ENCODE measurements at regions not wholly inside any gene's neighbourhood (a gene's known extent, or its start where the extent isn't known, plus 50 kb on each side); places are given as distances from the start of the nearest gene placed in this dataset.

- Histone ChIP-seq H2AFZ (no peak overlapping the region), H3K27ac (no peak overlapping the region), H3K4me1 (replicated peaks; ENCODE audit: insufficient read depth) (no peaks in the 10 kb centered on the region), H3K27me3 (ENCODE audit: insufficient read depth, low read depth) (no peaks in the 10 kb centered on the region), H3K9me3 (ENCODE audit: insufficient read depth, low read depth) (0 out of 2 replicates have a peak, but pooled peaks cover 3% of the 10 kb centered on the region), H3K9me2 (ENCODE audit: insufficient read depth) (no peaks in the 10 kb centered on the region; the same call in 1 of the 2 replicates), H4K20me1 (ENCODE audit: insufficient read depth) (no peaks in the 10 kb centered on the region), H3K36me3 (ENCODE audit: low read depth) (no peaks in the 10 kb centered on the region), H3K4me2 (no peak overlapping the region), H3F3A (ENCODE audit: insufficient read depth, low read depth) (no peaks in the 10 kb centered on the region; the same call in 1 of the 2 replicates), H3K79me2 (ENCODE audit: low read depth) (no peaks in the 10 kb centered on the region), H3K4me3 (no peak overlapping the region)
- CTCF ChIA-PET, result no interaction called here
- POLR2A ChIA-PET (ENCODE audit: unreplicated experiment), result no interaction called here
- no peak for TF ChIP-seq CTCF (conservative IDR thresholded peaks at IDR 0.05)
- TF ChIP-seq EZH2 (IDR thresholded peaks at IDR 0.05; ENCODE audit: low read depth), result no peak
- no TSS peak for BruUV-seq (replicated peaks)
- intact Hi-C loops (cut with micrococcal nuclease; ENCODE audit: unreplicated experiment), result no loop called here
- DNase-seq, result no peak
These were observed 75.1 kb upstream of the DPH5 start for GRCh38 chr1:101100674-101101073.

- Histone ChIP-seq H3K36me3 (ENCODE audit: low read depth) (no peaks in the 10 kb centered on the region), H2AFZ (no peak overlapping the region), H3K9me3 (ENCODE audit: insufficient read depth, low read depth) (0 out of 2 replicates have a peak, but pooled peaks cover 3% of the 10 kb centered on the region), H3K4me3 (no peak overlapping the region), H3K9me2 (ENCODE audit: insufficient read depth) (no peaks in the 10 kb centered on the region; the same call in 1 of the 2 replicates), H3K79me2 (ENCODE audit: low read depth) (no peaks in the 10 kb centered on the region), H4K20me1 (ENCODE audit: insufficient read depth) (no peaks in the 10 kb centered on the region), H3K27ac (no peak overlapping the region), H3F3A (ENCODE audit: insufficient read depth, low read depth) (no peaks in the 10 kb centered on the region; the same call in 1 of the 2 replicates), H3K4me2 (no peak overlapping the region), H3K27me3 (ENCODE audit: insufficient read depth, low read depth) (no peaks in the 10 kb centered on the region), H3K4me1 (replicated peaks; ENCODE audit: insufficient read depth) (no peaks in the 10 kb centered on the region)
- intact Hi-C loops (cut with micrococcal nuclease; ENCODE audit: unreplicated experiment), result no loop called here
- ChIA-PET POLR2A (ENCODE audit: unreplicated experiment) (no interaction called here), CTCF (no interaction called here)
- BruUV-seq (replicated peaks), result no TSS peak
- no peak for DNase-seq
- TF ChIP-seq EZH2 (IDR thresholded peaks at IDR 0.05; ENCODE audit: low read depth), result no peak
- TF ChIP-seq CTCF (conservative IDR thresholded peaks at IDR 0.05), result no peak
These were observed 73.3 kb upstream of the DPH5 start for GRCh38 chr1:101098907-101099306.

GRCh38 chr1:101098327-101098726, 72.7 kb upstream of the DPH5 start:
- POLR2A ChIA-PET (ENCODE audit: unreplicated experiment), result no interaction called here
- DNase-seq, result no peak
- no peak overlapping the region for H3K27ac ChIP-seq
- 0 out of 2 replicates have a peak, but pooled peaks cover 3% of the 10 kb centered on the region for H3K9me3 ChIP-seq (ENCODE audit: insufficient read depth, low read depth)
- H3K4me3 ChIP-seq, result no peak overlapping the region
- intact Hi-C loops (cut with micrococcal nuclease; ENCODE audit: unreplicated experiment), result no loop called here
- H3K9me2 ChIP-seq (ENCODE audit: insufficient read depth), result no peaks in the 10 kb centered on the region; the same call in 1 of the 2 replicates
- H3K27me3 ChIP-seq (ENCODE audit: insufficient read depth, low read depth), result no peaks in the 10 kb centered on the region
- CTCF ChIA-PET, result no interaction called here
- H3K4me2 ChIP-seq, result no peak overlapping the region
- no peaks in the 10 kb centered on the region for H4K20me1 ChIP-seq (ENCODE audit: insufficient read depth)
- BruUV-seq (replicated peaks), result no TSS peak
- H2AFZ ChIP-seq, result no peak overlapping the region
- H3K4me1 ChIP-seq (replicated peaks; ENCODE audit: insufficient read depth), result no peaks in the 10 kb centered on the region
- no peaks in the 10 kb centered on the region; the same call in 1 of the 2 replicates for H3F3A ChIP-seq (ENCODE audit: insufficient read depth, low read depth)
- H3K79me2 ChIP-seq (ENCODE audit: low read depth), result no peaks in the 10 kb centered on the region
- H3K36me3 ChIP-seq (ENCODE audit: low read depth), result no peaks in the 10 kb centered on the region
- no peak for TF ChIP-seq CTCF (conservative IDR thresholded peaks at IDR 0.05)
- TF ChIP-seq EZH2 (IDR thresholded peaks at IDR 0.05; ENCODE audit: low read depth), result no peak
